SK-N-SH treated with all-trans-retinoic acid at 6 μM for 48 hours (cell line): ENCODE measurements at regions not wholly inside any gene's neighbourhood (a gene's known extent, or its start where the extent isn't known, plus 50 kb on each side); places are given as distances from the start of the nearest gene placed in this dataset.

Experiments
- BACH2 ChIP-seq: fragments of 250-450 bp; sonication (Bioruptor Pico); IDR thresholded peaks from 2 replicates; pipeline ENCODE4 v1.9.0; 2021; ENCODE audit warnings: mild to moderate bottlenecking, borderline replicate concordance
- CSDC2 ChIP-seq: fragments of 250-450 bp; sonication (Bioruptor Pico); IDR thresholded peaks from 2 replicates; pipeline ENCODE4 v1.5.0; 2020; ENCODE audit warnings: mild to moderate bottlenecking, moderate library complexity
- ISL1 ChIP-seq: fragments of 250-450 bp; sonication (Bioruptor Pico); IDR thresholded peaks from 2 replicates; pipeline ENCODE4 v2.1.2; 2022; ENCODE audit warnings: mild to moderate bottlenecking, moderate library complexity
- OSR1 ChIP-seq: fragments of 250-450 bp; sonication (Bioruptor Pico); IDR thresholded peaks from 2 replicates; pipeline ENCODE4 v1.8.0; 2022; ENCODE audit warnings: moderate library complexity, mild to moderate bottlenecking, inconsistent platforms
- SNAI2 ChIP-seq: fragments of 250-450 bp; sonication (Bioruptor Pico); IDR thresholded peaks from 2 replicates; pipeline ENCODE4 v1.5.0; 2020; ENCODE audit warnings: mild to moderate bottlenecking, moderate library complexity
- TCF4 ChIP-seq: fragments of 250-450 bp; sonication (Bioruptor Pico); IDR thresholded peaks from 2 replicates; pipeline ENCODE4 v1.8.0; 2021; ENCODE audit warnings: mild to moderate bottlenecking, moderate library complexity, borderline replicate concordance
- ZFP3 ChIP-seq: fragments of 250-450 bp; sonication (Bioruptor Pico); IDR thresholded peaks from 2 replicates; pipeline ENCODE4 v1.5.0; 2020; ENCODE audit warnings: mild to moderate bottlenecking, moderate library complexity
- ZFP30 ChIP-seq: fragments of 450-650 bp; formaldehyde crosslinking; IDR thresholded peaks from 2 replicates; pipeline ENCODE4 v1.5.0; 2022; ENCODE audit warnings: mild to moderate bottlenecking, moderate library complexity
- ZNF565 ChIP-seq: fragments of 450-650 bp; formaldehyde crosslinking; conservative IDR thresholded peaks from 2 replicates; pipeline ENCODE4 v1.5.0; 2020; ENCODE audit warnings: low read depth, mild to moderate bottlenecking, moderate library complexity
- ZNF70 ChIP-seq: fragments of 450-650 bp; formaldehyde crosslinking; IDR thresholded peaks from 2 replicates; pipeline ENCODE4 v1.5.0; 2020; ENCODE audit warnings: mild to moderate bottlenecking, moderate library complexity
- TF ChIP-seq, protein P1 (sequence below): fragments of 250-450 bp; sonication (Bioruptor Pico); IDR thresholded peaks from 2 replicates; pipeline ENCODE4 v1.5.0; 2020; ENCODE audit warnings: mild to moderate bottlenecking, moderate library complexity
- TF ChIP-seq, protein P2 (sequence below): fragments of 250-450 bp; sonication (Bioruptor Pico); IDR thresholded peaks from 2 replicates; pipeline ENCODE4 v1.5.1; 2020; ENCODE audit warnings: low read depth, mild to moderate bottlenecking, moderate library complexity
- TF ChIP-seq, protein P3 (sequence below): fragments of 250-450 bp; sonication (Bioruptor Pico); IDR thresholded peaks from 2 replicates; pipeline ENCODE4 v1.8.0; 2020; ENCODE audit warnings: mild to moderate bottlenecking, moderate library complexity, borderline replicate concordance
- TF ChIP-seq, protein P4 (sequence below): fragments of 250-450 bp; sonication (Bioruptor Pico); IDR thresholded peaks from 2 replicates; pipeline ENCODE4 v1.5.1; 2021; ENCODE audit warnings: mild to moderate bottlenecking, moderate library complexity

DNA sequence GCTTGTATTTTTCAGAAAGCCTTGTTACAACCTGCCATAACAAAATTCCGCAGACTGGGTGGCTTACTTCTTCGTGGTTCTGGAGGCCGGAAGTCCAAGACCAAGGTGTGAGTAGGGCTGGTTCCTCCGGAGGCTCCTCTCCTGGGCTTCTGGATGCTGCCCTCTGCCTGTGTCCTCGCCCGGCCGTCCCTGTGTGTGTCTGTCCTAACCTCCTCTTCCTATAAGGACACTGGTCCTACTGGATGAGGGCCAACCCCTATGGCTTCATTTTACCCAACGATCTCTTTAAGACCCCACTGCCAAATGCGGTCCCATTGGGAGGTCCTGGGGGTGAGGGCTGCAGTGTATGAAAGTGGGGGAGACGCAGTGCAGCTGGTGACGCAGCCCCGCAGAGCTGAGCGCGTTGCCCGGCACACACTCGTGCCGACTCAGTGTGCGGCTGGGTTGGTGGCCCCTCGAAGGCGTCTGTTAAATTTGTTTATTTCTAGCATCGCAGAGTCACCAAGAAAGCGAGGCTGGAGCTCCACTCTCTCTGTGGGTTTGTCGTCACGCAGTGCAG, 116.7 kb downstream of the SOX1 start:
- TF ChIP-seq, protein P1, sequence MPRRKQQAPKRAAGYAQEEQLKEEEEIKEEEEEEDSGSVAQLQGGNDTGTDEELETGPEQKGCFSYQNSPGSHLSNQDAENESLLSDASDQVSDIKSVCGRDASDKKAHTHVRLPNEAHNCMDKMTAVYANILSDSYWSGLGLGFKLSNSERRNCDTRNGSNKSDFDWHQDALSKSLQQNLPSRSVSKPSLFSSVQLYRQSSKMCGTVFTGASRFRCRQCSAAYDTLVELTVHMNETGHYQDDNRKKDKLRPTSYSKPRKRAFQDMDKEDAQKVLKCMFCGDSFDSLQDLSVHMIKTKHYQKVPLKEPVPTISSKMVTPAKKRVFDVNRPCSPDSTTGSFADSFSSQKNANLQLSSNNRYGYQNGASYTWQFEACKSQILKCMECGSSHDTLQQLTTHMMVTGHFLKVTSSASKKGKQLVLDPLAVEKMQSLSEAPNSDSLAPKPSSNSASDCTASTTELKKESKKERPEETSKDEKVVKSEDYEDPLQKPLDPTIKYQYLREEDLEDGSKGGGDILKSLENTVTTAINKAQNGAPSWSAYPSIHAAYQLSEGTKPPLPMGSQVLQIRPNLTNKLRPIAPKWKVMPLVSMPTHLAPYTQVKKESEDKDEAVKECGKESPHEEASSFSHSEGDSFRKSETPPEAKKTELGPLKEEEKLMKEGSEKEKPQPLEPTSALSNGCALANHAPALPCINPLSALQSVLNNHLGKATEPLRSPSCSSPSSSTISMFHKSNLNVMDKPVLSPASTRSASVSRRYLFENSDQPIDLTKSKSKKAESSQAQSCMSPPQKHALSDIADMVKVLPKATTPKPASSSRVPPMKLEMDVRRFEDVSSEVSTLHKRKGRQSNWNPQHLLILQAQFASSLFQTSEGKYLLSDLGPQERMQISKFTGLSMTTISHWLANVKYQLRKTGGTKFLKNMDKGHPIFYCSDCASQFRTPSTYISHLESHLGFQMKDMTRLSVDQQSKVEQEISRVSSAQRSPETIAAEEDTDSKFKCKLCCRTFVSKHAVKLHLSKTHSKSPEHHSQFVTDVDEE (CRISPR knock-in tag), result no peak
- TF ChIP-seq ISL1 (CRISPR knock-in tag) (no peak), OSR1 (CRISPR knock-in tag) (no peak), ZFP30 (no peak), TCF4 (no peak), CSDC2 (CRISPR knock-in tag) (no peak), BACH2 (CRISPR knock-in tag) (no peak), ZNF70 (CRISPR knock-in tag) (no peak), ZFP3 (CRISPR knock-in tag) (no peak), SNAI2 (CRISPR knock-in tag) (no peak), ZNF565 (CRISPR knock-in tag) (no peak)
- TF ChIP-seq, protein P2, sequence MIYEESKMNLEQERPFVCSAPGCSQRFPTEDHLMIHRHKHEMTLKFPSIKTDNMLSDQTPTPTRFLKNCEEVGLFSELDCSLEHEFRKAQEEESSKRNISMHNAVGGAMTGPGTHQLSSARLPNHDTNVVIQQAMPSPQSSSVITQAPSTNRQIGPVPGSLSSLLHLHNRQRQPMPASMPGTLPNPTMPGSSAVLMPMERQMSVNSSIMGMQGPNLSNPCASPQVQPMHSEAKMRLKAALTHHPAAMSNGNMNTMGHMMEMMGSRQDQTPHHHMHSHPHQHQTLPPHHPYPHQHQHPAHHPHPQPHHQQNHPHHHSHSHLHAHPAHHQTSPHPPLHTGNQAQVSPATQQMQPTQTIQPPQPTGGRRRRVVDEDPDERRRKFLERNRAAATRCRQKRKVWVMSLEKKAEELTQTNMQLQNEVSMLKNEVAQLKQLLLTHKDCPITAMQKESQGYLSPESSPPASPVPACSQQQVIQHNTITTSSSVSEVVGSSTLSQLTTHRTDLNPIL, result no peak
- TF ChIP-seq, protein P3, sequence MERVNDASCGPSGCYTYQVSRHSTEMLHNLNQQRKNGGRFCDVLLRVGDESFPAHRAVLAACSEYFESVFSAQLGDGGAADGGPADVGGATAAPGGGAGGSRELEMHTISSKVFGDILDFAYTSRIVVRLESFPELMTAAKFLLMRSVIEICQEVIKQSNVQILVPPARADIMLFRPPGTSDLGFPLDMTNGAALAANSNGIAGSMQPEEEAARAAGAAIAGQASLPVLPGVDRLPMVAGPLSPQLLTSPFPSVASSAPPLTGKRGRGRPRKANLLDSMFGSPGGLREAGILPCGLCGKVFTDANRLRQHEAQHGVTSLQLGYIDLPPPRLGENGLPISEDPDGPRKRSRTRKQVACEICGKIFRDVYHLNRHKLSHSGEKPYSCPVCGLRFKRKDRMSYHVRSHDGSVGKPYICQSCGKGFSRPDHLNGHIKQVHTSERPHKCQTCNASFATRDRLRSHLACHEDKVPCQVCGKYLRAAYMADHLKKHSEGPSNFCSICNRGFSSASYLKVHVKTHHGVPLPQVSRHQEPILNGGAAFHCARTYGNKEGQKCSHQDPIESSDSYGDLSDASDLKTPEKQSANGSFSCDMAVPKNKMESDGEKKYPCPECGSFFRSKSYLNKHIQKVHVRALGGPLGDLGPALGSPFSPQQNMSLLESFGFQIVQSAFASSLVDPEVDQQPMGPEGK, result no peak
- TF ChIP-seq, protein P4, sequence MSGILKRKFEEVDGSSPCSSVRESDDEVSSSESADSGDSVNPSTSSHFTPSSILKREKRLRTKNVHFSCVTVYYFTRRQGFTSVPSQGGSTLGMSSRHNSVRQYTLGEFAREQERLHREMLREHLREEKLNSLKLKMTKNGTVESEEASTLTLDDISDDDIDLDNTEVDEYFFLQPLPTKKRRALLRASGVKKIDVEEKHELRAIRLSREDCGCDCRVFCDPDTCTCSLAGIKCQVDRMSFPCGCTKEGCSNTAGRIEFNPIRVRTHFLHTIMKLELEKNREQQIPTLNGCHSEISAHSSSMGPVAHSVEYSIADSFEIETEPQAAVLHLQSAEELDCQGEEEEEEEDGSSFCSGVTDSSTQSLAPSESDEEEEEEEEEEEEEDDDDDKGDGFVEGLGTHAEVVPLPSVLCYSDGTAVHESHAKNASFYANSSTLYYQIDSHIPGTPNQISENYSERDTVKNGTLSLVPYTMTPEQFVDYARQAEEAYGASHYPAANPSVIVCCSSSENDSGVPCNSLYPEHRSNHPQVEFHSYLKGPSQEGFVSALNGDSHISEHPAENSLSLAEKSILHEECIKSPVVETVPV, result no peak
